Stomach smooth muscle (tissue), 2 donors: ENCODE measurements at regions not wholly inside any gene's neighbourhood (a gene's known extent, or its start where the extent isn't known, plus 50 kb on each side); places are given as distances from the start of the nearest gene placed in this dataset.
"Not testable (repeated sequence)": the region's sequence is repeated elsewhere in the genome, so short reads cannot be mapped to it uniquely, and the experiment has no call there.

Experiments used
- H3K27ac ChIP-seq: one replicate; pipeline ENCODE4 v1.7.0; 2013; ENCODE audit warnings: mild to moderate bottlenecking, low read length, inconsistent platforms
- H3K27me3 ChIP-seq, 2 donors: one replicate each; pipeline ENCODE4 v1.7.0; 2013; ENCODE audit warnings: low read length in 2 of 2; ENCODE audit not compliant: insufficient read depth in 2 of 2, control insufficient read depth in 1 of 2
- H3K36me3 ChIP-seq, 2 donors: one replicate each; pipeline ENCODE4 v1.7.0; 2013; ENCODE audit warnings: low read length in 2 of 2; ENCODE audit not compliant: control insufficient read depth in 2 of 2, insufficient read depth in 2 of 2
- H3K4me1 ChIP-seq: one replicate; pipeline ENCODE4 v1.7.0; 2013; ENCODE audit warnings: low read length; ENCODE audit not compliant: control insufficient read depth, insufficient read depth
- H3K4me3 ChIP-seq, 2 donors: one replicate each; pipeline ENCODE4 v1.7.0; 2013; ENCODE audit warnings: low read length in 2 of 2
- H3K9ac ChIP-seq, 2 donors: one replicate each; pipeline ENCODE4 v1.7.0; 2013; ENCODE audit warnings: low read length in 2 of 2, mild to moderate bottlenecking in 1 of 2
- H3K9me3 ChIP-seq, 2 donors: one replicate each; pipeline ENCODE4 v1.7.0; 2013; ENCODE audit warnings: low read length in 2 of 2; ENCODE audit not compliant: control insufficient read depth in 2 of 2
- donor health status: healthy.
- donor health status: Pancreatic carcinoma.

DNA sequence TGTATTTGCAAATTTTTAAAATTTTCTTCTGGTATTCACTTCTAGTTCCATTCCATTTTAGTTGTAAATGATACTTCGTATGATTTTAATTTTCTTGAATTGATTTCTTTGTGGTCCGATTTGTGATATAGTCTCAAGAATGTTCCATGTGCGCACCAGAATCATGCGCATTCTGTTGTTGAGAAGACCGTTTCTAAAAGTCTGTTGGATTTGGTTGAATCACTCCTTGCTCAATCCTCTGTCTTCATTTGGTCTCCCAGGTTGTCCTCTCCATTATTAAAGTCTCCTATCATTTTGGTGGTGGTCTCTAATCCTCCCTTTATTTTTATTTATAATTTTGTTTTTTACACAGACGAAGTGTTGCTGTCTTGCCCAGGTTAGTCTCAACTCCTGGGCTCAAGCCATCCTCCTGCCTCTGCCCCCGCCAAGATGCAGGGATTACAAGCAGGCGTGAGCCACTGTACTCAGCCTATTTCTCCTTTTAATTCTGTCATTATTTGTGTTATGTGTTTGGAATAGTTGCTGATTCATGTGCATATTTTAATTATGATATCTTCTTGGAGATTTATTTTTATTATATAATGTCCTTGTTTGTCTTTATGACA, 1490.8 kb downstream of the FOXD4L5 start:
- H3K9me3 ChIP-seq, H3K9ac ChIP-seq, H3K4me3 ChIP-seq, H3K27me3 ChIP-seq, H3K4me1 ChIP-seq, H3K36me3 ChIP-seq, H3K27ac ChIP-seq: not testable (repeated sequence)

DNA sequence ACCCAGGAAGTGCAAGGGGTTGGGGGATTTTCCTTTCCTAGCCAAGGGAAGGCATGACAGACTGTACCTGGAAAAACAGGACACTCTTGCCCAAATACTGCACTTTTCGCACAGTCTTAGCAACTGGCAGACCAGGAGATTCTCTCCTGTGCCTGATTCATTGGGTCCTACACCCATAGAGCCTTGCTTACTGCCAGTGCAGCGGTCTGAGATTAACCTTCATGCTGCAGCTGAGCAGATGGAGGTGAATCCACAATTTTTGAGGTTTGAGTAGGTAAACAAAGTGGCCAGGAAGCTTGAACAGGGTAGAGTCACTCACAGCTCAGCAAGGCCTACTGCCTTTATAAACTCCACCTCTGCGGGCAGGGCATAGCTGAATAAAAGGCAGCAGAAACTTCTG, 1497.6 kb downstream of the FOXD4L5 start:
- not testable (repeated sequence) for H3K9me3 ChIP-seq, H3K36me3 ChIP-seq, H3K4me1 ChIP-seq, H3K27ac ChIP-seq, H3K27me3 ChIP-seq, H3K9ac ChIP-seq, H3K4me3 ChIP-seq

DNA sequence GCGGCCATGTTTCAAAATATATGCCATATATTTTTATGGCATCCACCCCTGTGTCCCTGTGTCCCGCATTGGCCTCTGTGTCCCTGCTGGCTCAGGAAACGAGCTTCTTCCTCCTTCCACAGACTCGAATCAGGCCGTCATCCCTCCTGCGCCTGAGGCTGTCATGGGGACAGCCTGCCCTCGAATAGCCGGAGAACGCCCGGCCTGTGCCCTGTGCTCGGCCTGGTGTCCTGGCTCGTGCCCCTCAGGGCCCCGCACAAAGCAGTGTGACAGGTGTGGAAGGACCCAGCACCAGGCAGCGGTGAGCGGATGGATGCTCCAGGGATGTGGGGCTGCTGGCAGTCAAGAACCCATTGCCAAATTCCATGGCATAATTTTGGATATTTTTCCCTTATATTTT, 1500.0 kb downstream of the FOXD4L5 start:
- H3K27ac ChIP-seq, H3K27me3 ChIP-seq, H3K9me3 ChIP-seq, H3K9ac ChIP-seq, H3K36me3 ChIP-seq, H3K4me3 ChIP-seq, H3K4me1 ChIP-seq: not testable (repeated sequence)

DNA sequence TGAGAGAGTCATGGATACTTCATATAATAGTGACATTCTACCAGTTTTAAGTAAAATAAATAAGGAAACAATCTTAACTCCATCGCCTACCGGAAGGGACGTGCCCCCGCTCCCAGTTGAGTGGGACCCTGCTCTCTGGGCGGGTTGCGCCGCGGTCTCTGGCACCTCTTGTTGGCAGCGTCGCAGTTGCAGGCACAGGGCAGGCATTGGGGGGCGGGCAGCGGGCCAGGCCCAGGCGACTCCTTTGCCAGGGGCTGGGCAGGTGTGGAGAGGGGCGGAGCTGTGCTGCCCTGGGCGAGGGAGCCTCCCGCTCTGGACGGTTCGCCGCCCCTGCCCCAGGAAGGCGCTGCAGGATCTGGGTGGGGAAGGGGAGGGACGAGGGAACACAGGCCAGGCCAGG, 1500.6 kb downstream of the FOXD4L5 start:
- not testable (repeated sequence) for H3K4me3 ChIP-seq, H3K27ac ChIP-seq

DNA sequence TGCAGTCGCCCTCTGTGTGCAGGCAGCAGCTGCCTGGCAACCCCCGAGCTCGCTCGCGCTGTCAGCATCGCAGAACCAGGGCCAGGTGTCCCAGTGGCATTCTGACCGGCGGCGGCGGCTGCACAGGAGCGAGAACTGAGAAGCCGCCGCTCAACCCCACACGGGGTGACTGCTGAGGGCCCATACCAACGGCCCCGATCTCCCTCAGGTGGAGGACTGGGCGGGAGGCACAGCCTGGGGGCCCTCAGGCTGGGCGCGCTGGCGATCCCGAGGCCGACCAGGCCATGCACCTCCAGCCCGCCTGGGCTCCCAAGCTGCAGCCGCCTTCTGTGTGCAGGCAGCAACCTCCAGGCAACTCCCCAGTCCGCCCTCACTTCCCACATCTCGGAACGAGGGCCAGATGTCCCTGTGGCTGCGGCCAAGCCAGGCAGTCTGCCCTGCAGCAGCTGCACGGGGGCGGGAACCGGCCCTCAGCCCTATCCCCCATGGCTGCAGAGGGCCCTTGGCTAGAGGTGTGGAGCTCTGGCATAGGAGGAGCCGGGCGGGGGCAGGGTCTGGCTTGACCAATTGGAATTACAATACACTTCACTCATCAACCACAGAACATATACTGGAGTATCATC, 1503.1 kb downstream of the FOXD4L5 start:
- H3K4me1 ChIP-seq, H3K9ac ChIP-seq, H3K27ac ChIP-seq, H3K36me3 ChIP-seq, H3K9me3 ChIP-seq, H3K27me3 ChIP-seq, H3K4me3 ChIP-seq: not testable (repeated sequence)

More for the DNA sequence above, 1500.6 kb downstream of the FOXD4L5 start:
- not testable (repeated sequence) for H3K27me3 ChIP-seq, H3K9me3 ChIP-seq, H3K9ac ChIP-seq, H3K4me1 ChIP-seq, H3K36me3 ChIP-seq

DNA sequence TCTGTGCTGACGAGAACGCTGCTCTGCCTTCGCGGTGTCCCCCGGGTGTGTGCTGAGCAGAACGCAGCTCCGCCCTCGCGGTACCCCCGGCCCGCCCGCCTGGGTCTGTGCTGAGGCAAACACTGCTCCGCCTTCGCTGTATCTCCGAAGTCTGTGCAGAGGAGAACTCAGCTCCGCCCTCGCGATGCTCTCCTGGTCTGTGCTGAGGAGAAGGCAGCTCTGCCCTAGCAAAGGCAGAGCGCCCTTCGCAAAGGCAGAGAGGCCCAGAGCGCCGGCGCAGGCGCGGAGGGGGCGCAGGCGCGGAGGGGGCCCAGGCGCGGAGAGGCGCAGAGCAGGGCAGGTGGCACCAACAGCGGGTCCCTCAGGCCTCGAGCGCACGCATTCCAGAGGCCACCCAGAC, 1503.6 kb downstream of the FOXD4L5 start:
- not testable (repeated sequence) for H3K36me3 ChIP-seq, H3K4me3 ChIP-seq, H3K9ac ChIP-seq, H3K27me3 ChIP-seq, H3K4me1 ChIP-seq, H3K27ac ChIP-seq, H3K9me3 ChIP-seq

DNA sequence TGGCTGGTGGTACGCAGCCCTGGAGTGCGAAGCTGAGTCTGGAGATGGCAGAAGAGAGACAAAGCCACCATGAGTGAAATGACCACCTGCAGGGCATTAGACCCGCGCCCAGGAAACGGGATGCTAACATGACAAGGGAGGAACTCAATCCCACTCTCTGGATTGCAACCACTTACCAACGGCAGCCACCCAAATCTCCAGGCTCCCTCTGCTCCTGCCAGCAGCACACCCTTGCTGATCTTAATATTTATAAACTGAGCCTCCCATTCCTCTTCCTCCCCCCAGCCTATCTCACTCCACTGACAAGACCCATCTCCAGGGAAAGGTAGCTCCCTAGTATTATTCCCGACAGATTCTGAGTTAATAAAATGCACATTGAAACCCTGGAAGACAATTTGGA, 1508.8 kb downstream of the FOXD4L5 start:
- H3K4me1 ChIP-seq, H3K27ac ChIP-seq, H3K9ac ChIP-seq, H3K9me3 ChIP-seq, H3K36me3 ChIP-seq, H3K27me3 ChIP-seq, H3K4me3 ChIP-seq: not testable (repeated sequence)

DNA sequence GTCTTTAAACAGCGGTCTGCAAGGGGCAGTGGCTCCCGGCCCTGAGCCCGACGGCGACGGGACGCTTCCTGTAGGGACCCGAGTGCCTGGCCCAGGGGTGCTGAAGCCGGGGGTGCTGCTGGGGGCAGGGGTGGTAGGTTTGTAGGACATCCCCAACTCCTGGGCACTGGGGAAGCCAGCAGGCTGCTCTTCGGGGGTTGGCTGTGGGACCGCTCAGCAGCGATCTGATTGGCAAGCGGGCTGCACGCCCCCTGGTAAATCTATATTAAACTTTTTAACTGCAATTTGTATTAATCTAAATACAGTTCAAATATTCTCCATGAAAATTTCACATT, 1510.0 kb downstream of the FOXD4L5 start:
- H3K9ac ChIP-seq, H3K4me1 ChIP-seq, H3K9me3 ChIP-seq, H3K27me3 ChIP-seq, H3K4me3 ChIP-seq, H3K27ac ChIP-seq, H3K36me3 ChIP-seq: not testable (repeated sequence)

DNA sequence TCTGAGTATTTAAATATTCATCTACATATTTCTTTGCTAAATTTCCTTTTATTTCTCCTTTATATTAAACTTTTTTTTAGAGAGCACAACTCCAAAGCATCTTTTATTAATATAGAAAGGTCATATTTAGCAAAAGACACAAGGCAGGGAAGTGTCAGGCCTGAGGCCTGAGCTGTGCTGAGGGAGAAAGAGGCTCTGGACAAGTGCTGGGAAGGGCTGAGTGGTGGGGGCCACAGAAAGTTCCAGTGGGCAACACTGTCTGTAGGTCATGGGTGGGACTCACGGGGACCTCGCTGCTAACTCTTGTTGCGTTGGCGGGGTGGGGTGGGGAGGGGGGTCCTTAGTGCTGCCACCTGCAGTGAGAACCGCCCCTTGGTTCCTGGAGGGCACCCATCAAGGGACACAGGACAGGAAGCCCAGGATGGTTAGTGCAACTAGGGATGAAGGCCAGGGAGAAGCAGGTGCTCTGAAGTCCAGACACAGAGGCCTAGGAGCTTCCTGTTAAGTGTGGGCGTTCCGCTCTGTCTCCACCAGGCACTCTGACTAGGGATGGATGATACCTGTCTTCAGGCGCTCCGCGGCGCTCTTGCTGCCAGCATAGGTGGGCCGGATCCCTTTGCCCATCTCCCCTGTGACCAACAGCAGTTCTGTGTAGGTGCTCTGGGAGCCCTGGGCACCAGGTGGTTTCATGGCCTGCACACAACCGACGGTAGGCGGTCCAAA, 1510.5 kb downstream of the FOXD4L5 start:
- not testable (repeated sequence) for H3K27me3 ChIP-seq, H3K36me3 ChIP-seq, H3K4me3 ChIP-seq, H3K4me1 ChIP-seq, H3K27ac ChIP-seq, H3K9me3 ChIP-seq, H3K9ac ChIP-seq

DNA sequence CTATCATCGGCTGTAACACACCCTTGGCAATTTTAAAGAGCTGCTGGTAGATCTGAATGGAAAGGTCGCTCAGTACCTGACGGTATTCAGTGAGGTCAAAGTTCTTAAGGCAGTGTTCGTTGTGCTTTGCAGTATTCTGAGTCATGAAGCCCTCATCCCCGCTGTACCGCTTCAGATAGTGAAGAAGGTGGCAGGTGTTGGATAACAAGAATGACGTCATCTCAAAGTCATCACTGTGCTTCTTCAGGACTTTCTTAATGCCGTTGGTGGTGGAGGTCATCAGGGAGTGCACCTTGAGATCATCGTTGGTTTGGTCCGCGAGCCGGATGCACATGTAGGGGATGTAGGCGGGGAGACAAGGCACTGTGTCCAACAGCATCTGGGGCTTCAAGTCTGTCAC, 1522.8 kb downstream of the FOXD4L5 start:
- not testable (repeated sequence) for H3K27me3 ChIP-seq, H3K9me3 ChIP-seq, H3K9ac ChIP-seq, H3K4me3 ChIP-seq, H3K27ac ChIP-seq, H3K4me1 ChIP-seq, H3K36me3 ChIP-seq

DNA sequence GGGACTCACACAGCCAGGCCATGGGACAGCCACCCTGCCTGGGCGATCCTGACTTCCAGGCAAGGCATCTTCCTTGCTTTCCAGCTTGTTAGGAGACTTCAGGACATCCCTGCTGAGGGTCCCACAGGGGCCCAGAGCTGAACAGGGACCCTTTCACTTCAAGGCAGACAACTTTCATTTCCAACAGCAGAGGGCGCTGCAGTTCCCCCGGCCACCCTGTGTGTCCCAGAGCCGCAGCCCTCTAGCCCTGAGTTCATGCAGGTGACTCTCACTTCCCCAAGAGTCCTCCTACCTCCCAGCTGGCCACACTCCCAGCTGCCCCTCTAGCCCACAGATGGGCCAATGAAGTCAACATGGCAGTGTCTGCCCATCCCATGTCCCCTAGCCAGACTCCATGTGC, 1556.0 kb downstream of the FOXD4L5 start:
- H3K27ac ChIP-seq, H3K9me3 ChIP-seq, H3K27me3 ChIP-seq, H3K4me1 ChIP-seq, H3K9ac ChIP-seq, H3K4me3 ChIP-seq, H3K36me3 ChIP-seq: not testable (repeated sequence)
